ENCODE measurements at regions not wholly inside any gene's neighbourhood (a gene's known extent, or its start where the extent isn't known, plus 50 kb on each side); places are given as distances from the start of the nearest gene placed in this dataset.

DNA sequence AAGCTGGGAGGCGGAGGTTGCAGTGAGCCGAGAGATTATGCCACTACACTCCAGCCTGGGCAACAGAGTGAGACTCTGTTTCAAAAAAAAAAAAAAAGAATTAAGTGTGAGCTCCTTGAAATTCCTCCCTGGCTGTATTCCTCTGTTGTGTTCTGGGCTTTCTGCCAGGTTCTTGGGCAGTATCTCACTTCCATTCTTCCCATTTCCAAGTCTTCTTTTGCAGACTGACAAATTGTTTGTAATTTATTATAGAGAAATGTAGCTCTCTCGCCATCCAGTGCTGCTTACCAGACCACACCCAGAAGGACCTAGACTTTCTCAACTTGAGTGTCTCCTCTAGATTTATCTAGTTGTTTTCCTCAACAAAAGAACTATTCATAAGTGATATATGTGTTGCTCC lies 105.0 kb upstream of the ADGRL2 start:
- H3K4me3 ChIP-seq (ENCODE audit: low read length), result no peak overlapping the region
- H3K4me1 ChIP-seq (ENCODE audit: insufficient read depth, low read length), result peaks cover 14% of the 10 kb centered on the region; the same call in 1 of the 2 replicates
- H3K9ac ChIP-seq (ENCODE audit: low read depth, low read length), result no peak overlapping the region
- no peaks in the 10 kb centered on the region for H3K27me3 ChIP-seq (ENCODE audit: insufficient read depth, low read length)
- no peak overlapping the region for H3K27ac ChIP-seq (ENCODE audit: low read length)
- no peaks in the 10 kb centered on the region for H3K9me3 ChIP-seq (ENCODE audit: insufficient read depth, low read depth, low read length)
- no peaks in the 10 kb centered on the region for H3K36me3 ChIP-seq (ENCODE audit: insufficient read depth, low read depth, low read length)

DNA sequence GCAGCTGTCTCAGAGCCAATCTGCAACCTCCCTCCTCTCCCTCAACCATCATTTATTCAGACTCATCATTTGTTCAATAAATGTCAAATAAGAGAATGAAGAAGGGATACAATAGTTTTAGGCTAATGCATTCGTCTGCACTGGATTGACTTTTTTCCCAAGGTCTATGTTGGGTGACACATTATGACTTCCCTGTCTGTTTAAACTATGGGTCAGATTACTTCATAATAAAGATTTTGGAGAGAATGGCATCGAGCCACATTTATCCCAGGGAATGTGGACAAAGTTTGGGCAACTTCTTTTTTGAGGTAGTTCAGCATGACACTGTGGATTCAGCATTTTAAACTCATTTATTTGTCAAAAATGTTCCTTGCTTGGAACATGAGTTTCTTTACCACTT lies 107.4 kb upstream of the ADGRL2 start:
- no peaks in the 10 kb centered on the region for H3K27me3 ChIP-seq (ENCODE audit: insufficient read depth, low read length)
- no peak overlapping the region for H3K4me3 ChIP-seq (ENCODE audit: low read length)
- H3K4me1 ChIP-seq (ENCODE audit: insufficient read depth, low read length), result 0 out of 2 replicates have a peak, but pooled peaks cover 3% of the 10 kb centered on the region
- no peaks in the 10 kb centered on the region for H3K9me3 ChIP-seq (ENCODE audit: insufficient read depth, low read depth, low read length)
- no peak overlapping the region for H3K9ac ChIP-seq (ENCODE audit: low read depth, low read length)
- no peaks in the 10 kb centered on the region for H3K36me3 ChIP-seq (ENCODE audit: insufficient read depth, low read depth, low read length)
- H3K27ac ChIP-seq (ENCODE audit: low read length), result no peak overlapping the region

DNA sequence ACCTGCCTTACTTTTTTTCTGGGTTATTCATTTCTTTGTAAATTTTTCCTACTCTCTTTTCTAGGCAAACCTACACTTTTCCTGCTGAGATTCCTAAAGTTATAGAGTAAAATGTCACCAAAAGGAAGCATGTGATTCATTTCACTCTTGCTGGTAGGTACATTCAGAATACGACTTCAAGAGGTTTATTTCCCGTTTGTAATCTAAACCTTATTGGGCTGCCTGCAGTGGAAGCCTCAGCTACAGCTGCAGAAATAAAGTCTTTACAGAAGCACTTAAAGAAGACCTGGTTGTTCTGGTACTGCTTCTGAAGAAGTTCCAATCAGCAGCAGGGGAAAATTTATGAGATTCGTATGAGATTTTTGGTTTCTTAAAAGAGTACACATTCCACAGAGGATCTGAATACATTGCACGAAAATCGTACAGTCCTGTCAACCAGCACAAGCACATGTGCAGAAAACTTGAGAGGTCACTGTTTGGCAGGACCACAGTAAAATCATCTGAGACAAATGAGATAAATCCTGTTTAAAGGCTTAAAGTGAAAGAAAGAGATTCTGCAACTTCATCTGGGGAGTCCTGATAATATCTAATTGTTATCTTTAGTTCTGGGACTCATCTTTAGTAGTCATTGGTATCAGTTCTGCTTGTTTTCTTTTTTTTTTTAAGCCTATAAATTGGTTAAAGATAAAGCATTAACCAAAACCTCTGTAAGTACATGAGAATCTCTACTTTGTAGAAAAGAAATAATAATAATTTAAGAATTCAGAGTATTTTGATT lies 109.9 kb upstream of the ADGRL2 start:
- no peak overlapping the region for H3K27ac ChIP-seq (ENCODE audit: low read length)
- H3K4me3 ChIP-seq (ENCODE audit: low read length), result no peak overlapping the region
- H3K36me3 ChIP-seq (ENCODE audit: insufficient read depth, low read depth, low read length), result no peaks in the 10 kb centered on the region
- no peaks in the 10 kb centered on the region for H3K9me3 ChIP-seq (ENCODE audit: insufficient read depth, low read depth, low read length)
- H3K9ac ChIP-seq (ENCODE audit: low read depth, low read length), result no peak overlapping the region
- H3K27me3 ChIP-seq (ENCODE audit: insufficient read depth, low read length), result no peaks in the 10 kb centered on the region
- H3K4me1 ChIP-seq (ENCODE audit: insufficient read depth, low read length), result 0 out of 2 replicates have a peak, but pooled peaks cover 3% of the 10 kb centered on the region

DNA sequence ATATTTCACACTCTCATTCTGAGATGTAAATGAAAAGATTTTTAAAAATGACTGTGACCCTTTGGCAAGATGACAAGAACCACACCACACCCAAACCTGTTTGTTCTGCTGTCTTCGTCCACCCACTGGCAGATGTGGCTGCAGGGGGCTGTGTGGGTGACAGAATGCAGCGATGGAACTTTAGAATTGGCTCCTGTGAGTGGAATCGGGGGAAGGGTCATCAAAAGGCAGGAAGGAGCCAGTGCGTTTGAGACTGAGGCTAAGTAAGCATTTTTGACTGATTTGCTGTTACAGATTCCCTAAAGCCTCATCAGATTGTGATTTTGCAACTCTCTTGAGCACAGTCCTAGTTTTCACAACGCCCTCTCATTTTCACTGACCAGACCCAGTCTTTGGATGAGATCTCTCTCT lies 111.2 kb upstream of the ADGRL2 start:
- Histone ChIP-seq H3K4me1 (ENCODE audit: insufficient read depth, low read length) (peaks cover 6% of the 10 kb centered on the region; the same call in 1 of the 2 replicates), H3K36me3 (ENCODE audit: insufficient read depth, low read depth, low read length) (no peaks in the 10 kb centered on the region), H3K27me3 (ENCODE audit: insufficient read depth, low read length) (no peaks in the 10 kb centered on the region), H3K27ac (ENCODE audit: low read length) (no peak overlapping the region), H3K9me3 (ENCODE audit: insufficient read depth, low read depth, low read length) (no peaks in the 10 kb centered on the region), H3K9ac (ENCODE audit: low read depth, low read length) (no peak overlapping the region), H3K4me3 (ENCODE audit: low read length) (no peak overlapping the region)

DNA sequence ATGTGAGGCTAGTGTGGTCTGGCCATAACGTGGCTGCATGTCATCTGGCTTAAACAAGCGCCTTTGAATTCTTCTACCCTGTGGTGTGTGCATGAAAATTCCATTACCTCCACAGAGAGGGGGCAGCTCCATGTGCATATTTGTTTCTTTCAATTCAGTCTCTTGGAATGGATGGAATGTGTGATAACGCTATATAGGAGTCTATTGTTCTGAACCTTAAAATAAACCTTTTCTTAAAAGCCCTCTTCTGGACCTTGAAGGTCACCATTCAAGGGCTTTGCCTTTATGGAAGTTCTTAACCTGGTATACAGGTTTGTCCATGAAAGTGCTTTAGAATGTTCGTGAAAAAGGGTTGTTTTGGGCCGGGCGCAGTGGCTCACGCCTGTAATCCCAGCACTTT lies 118.2 kb upstream of the ADGRL2 start:
- no peaks in the 10 kb centered on the region for H3K9me3 ChIP-seq (ENCODE audit: insufficient read depth, low read depth, low read length)
- H3K4me1 ChIP-seq (ENCODE audit: insufficient read depth, low read length), result peaks cover 36% of the 10 kb centered on the region
- peak overlapping the region; percentile 46 for H3K27ac ChIP-seq (ENCODE audit: low read length)
- H3K27me3 ChIP-seq (ENCODE audit: insufficient read depth, low read length), result no peaks in the 10 kb centered on the region
- peak overlapping the region; percentile 58; the same call in 1 of the 2 replicates for H3K9ac ChIP-seq (ENCODE audit: low read depth, low read length)
- H3K4me3 ChIP-seq (ENCODE audit: low read length), result peak overlapping the region; percentile 20; the same call in 1 of the 2 replicates
- H3K36me3 ChIP-seq (ENCODE audit: insufficient read depth, low read depth, low read length), result no peaks in the 10 kb centered on the region

DNA sequence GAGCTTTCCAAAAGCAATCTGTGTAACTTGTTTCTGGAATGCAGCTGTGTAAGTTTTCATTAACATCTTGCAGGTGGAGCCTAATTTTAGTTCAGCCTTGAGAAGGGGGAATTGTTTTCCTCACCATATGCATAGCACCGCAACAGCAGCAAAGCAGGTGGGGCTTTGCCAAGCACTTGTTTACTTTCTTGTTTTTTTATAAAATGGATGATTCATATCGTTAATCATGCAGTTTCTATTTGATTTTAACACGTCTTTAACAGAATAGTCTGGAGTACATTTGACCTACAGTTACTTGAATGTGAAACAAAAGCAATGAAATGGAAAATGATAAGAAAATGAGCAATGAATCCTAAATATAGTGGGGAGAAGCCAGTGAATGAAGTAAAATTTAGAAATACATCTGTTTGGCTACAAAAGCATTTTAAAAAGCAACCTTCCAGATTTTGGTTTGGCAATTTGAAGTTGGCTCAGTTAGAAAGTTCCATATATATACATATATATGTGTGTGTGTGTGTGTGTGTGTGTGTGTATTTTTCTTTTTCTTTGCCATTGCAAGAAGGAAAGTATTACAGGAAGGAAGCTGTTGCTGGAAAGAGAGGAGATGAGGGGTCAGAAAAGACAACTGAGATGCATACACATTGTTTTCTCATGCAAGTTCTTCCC lies 119.0 kb upstream of the ADGRL2 start:
- Histone ChIP-seq H3K27ac (ENCODE audit: low read length) (peak overlapping the region; percentile 46), H3K4me3 (ENCODE audit: low read length) (peak overlapping the region; percentile 20; the same call in 1 of the 2 replicates), H3K9ac (ENCODE audit: low read depth, low read length) (peak overlapping the region; percentile 58; the same call in 1 of the 2 replicates), H3K36me3 (ENCODE audit: insufficient read depth, low read depth, low read length) (no peaks in the 10 kb centered on the region), H3K9me3 (ENCODE audit: insufficient read depth, low read depth, low read length) (no peaks in the 10 kb centered on the region), H3K4me1 (ENCODE audit: insufficient read depth, low read length) (peaks cover 36% of the 10 kb centered on the region), H3K27me3 (ENCODE audit: insufficient read depth, low read length) (no peaks in the 10 kb centered on the region)

DNA sequence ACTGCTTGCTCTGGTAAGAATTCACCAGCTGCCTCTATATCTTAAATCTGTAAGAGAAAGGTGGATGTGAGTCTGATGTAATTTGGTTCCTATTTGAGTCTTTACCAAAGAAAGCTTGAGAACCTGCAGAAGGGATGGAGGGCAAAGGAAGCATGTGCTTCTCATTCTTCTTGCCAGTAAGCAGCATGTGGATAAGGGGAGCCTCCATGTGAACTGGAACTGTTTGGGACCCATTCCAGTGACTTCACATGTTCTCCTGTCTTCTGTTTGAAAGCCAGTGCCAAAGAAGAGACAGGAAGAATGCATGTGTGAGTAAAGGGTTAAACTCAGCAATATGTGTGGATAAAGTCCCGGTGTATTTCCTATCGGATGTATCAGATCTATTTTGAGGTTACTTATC lies 119.6 kb upstream of the ADGRL2 start:
- Histone ChIP-seq H3K9ac (ENCODE audit: low read depth, low read length) (peak overlapping the region; percentile 58; the same call in 1 of the 2 replicates), H3K4me3 (ENCODE audit: low read length) (peak overlapping the region; percentile 17; the same call in 1 of the 2 replicates), H3K36me3 (ENCODE audit: insufficient read depth, low read depth, low read length) (no peaks in the 10 kb centered on the region), H3K27me3 (ENCODE audit: insufficient read depth, low read length) (no peaks in the 10 kb centered on the region), H3K4me1 (ENCODE audit: insufficient read depth, low read length) (peaks cover 36% of the 10 kb centered on the region), H3K27ac (ENCODE audit: low read length) (peak overlapping the region; percentile 42), H3K9me3 (ENCODE audit: insufficient read depth, low read depth, low read length) (no peaks in the 10 kb centered on the region)

DNA sequence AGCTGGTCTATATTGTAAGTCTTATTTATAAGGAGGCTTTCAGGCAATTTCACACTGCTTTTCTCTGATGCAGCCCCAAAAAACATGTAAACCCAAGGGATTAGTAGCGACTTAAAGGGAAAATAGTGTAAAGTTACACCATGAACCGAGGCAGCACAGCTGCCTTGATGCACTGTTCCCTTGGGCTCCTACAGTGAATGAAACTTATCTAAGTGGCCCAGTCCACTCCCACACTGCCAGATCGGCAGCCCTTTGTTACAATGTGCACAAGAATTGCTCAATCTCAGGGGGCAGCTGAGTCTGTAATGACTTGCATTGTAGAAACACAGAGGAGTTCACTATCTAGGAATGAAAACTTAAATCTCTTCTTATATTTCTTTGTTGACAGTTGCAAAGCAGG lies 120.8 kb upstream of the ADGRL2 start:
- Histone ChIP-seq H3K36me3 (ENCODE audit: insufficient read depth, low read depth, low read length) (no peaks in the 10 kb centered on the region), H3K9ac (ENCODE audit: low read depth, low read length) (no peak overlapping the region), H3K27me3 (ENCODE audit: insufficient read depth, low read length) (no peaks in the 10 kb centered on the region), H3K27ac (ENCODE audit: low read length) (no peak overlapping the region), H3K9me3 (ENCODE audit: insufficient read depth, low read depth, low read length) (no peaks in the 10 kb centered on the region), H3K4me1 (ENCODE audit: insufficient read depth, low read length) (peaks cover 36% of the 10 kb centered on the region), H3K4me3 (ENCODE audit: low read length) (no peak overlapping the region)

DNA sequence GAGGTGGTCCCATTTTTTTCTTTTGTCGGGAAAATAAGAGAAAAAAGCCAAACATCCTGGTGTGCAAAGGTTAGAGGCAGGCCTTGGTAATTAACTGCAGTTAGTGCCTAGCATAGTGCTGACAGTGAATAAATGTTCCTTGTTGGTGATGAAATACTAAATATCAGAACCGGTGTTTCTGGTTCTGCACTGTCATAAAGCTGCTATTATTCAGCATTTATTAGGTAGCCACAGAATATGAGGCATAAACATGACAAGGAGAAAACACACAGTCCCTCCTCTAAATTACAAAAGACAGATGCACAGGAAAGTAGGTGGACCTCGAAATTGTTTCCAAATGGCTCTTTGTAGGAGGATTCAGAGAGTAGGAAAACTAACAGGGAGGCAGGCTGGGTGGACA lies 122.0 kb upstream of the ADGRL2 start:
- H3K4me1 ChIP-seq (ENCODE audit: insufficient read depth, low read length), result peaks cover 32% of the 10 kb centered on the region
- H3K27ac ChIP-seq (ENCODE audit: low read length), result no peak overlapping the region
- no peaks in the 10 kb centered on the region for H3K27me3 ChIP-seq (ENCODE audit: insufficient read depth, low read length)

DNA sequence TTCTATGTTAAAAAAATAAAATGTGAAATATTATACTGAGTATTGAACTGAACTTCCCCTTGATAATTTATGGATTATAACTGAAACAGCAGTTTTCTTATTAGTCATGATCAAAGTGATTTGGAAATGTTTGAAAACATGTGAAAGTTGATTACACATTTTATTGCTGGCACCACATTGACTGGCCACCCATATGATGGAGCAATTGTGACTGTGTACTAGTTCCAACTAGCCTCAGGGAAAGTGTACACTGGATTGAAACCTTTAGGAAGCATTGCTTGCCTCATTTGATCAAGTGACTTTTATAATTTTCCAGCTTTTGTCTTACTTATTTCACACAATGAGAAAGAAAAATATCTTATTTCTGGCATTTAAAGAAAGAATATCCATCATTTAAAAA lies 128.0 kb upstream of the ADGRL2 start:
- Histone ChIP-seq H3K27me3 (ENCODE audit: insufficient read depth, low read length) (no peaks in the 10 kb centered on the region), H3K36me3 (ENCODE audit: insufficient read depth, low read depth, low read length) (no peaks in the 10 kb centered on the region), H3K9ac (ENCODE audit: low read depth, low read length) (no peak overlapping the region), H3K9me3 (ENCODE audit: insufficient read depth, low read depth, low read length) (no peaks in the 10 kb centered on the region), H3K4me3 (ENCODE audit: low read length) (no peak overlapping the region), H3K27ac (ENCODE audit: low read length) (no peak overlapping the region), H3K4me1 (ENCODE audit: insufficient read depth, low read length) (peaks cover 4% of the 10 kb centered on the region; the same call in 1 of the 2 replicates)

More for the DNA sequence above, 122.0 kb upstream of the ADGRL2 start:
- Histone ChIP-seq H3K9ac (ENCODE audit: low read depth, low read length) (no peak overlapping the region), H3K4me3 (ENCODE audit: low read length) (no peak overlapping the region), H3K9me3 (ENCODE audit: insufficient read depth, low read depth, low read length) (no peaks in the 10 kb centered on the region), H3K36me3 (ENCODE audit: insufficient read depth, low read depth, low read length) (no peaks in the 10 kb centered on the region)

DNA sequence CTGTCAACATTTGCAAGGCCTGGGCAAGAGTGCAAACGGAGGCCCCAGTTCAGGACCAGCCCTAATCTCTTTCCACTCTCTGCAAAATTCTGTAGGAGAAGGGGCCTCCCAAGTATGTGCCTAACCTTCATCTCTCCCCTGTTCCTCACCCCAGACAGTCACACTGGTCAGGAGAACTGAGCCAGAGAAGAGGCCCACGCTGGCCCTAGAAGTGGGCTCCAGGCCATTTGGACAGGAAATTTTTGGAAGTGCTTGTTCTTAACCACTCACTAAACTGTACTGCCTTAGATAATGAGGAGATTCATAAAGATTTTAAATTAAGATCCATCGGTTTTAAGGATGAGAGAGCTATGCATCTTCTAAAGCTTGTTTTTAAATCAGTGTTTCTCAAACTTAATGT lies 129.7 kb upstream of the ADGRL2 start:
- no peaks in the 10 kb centered on the region for H3K9me3 ChIP-seq (ENCODE audit: insufficient read depth, low read depth, low read length)
- peaks cover 12% of the 10 kb centered on the region; the same call in 1 of the 2 replicates for H3K4me1 ChIP-seq (ENCODE audit: insufficient read depth, low read length)
- no peak overlapping the region for H3K27ac ChIP-seq (ENCODE audit: low read length)

DNA sequence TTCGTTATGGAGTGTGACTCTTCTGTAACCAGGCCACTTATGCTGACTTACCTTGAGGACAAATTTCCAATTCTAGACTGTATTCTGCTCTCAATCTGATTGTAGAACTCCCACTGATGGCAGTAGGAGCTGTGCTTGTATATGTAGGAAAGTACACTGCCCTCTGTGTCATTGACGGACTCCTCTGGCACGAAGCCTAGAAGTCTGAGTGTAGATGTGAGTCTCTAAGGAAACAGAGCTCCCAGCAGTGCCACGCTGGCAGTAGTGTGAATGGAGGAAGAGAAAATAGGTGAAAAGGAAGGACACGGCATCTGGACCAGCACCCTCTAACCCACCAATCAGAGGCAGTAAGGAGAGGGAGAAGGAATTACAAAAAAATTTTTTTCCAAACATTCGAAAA lies 130.4 kb upstream of the ADGRL2 start:
- Histone ChIP-seq H3K9me3 (ENCODE audit: insufficient read depth, low read depth, low read length) (no peaks in the 10 kb centered on the region), H3K9ac (ENCODE audit: low read depth, low read length) (no peak overlapping the region), H3K4me3 (ENCODE audit: low read length) (no peak overlapping the region), H3K27ac (ENCODE audit: low read length) (no peak overlapping the region), H3K4me1 (ENCODE audit: insufficient read depth, low read length) (peaks cover 12% of the 10 kb centered on the region; the same call in 1 of the 2 replicates), H3K36me3 (ENCODE audit: insufficient read depth, low read depth, low read length) (no peaks in the 10 kb centered on the region), H3K27me3 (ENCODE audit: insufficient read depth, low read length) (no peaks in the 10 kb centered on the region)

More for the DNA sequence above, 129.7 kb upstream of the ADGRL2 start:
- Histone ChIP-seq H3K4me3 (ENCODE audit: low read length) (no peak overlapping the region), H3K36me3 (ENCODE audit: insufficient read depth, low read depth, low read length) (no peaks in the 10 kb centered on the region), H3K27me3 (ENCODE audit: insufficient read depth, low read length) (no peaks in the 10 kb centered on the region), H3K9ac (ENCODE audit: low read depth, low read length) (no peak overlapping the region)

Data from iPS-20b (cell line).